DMS 273 treated with DMSO at 0.1 percent for 48 hours (cell line): ENCODE measurements at regions not wholly inside any gene's neighbourhood (a gene's known extent, or its start where the extent isn't known, plus 50 kb on each side); places are given as distances from the start of the nearest gene placed in this dataset.

Source experiments
- DNase-seq: peaks from one replicate; lab custom pipeline; 2025; lab: John Stamatoyannopoulos, UW

DNA sequence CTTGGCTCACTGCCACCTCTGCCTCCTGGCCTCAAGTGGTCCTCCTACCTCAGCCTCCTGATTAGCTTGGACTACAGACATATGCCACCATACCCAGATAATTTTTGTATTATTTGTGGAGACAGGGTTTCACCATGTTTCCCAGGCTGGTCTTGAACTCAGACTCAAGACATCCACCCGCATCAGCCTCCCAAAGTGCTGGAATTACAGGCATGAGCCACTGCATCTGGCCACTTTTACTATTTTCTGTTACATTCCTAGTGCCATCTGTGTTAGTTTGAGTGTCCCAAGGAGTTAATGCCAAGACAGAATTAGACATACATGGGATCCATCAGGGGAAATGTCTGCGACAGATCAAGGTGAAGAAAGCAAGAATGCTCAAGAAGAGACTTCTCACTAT, 288.2 kb upstream of the CTSO start:
- DNase-seq = no peak

DNA sequence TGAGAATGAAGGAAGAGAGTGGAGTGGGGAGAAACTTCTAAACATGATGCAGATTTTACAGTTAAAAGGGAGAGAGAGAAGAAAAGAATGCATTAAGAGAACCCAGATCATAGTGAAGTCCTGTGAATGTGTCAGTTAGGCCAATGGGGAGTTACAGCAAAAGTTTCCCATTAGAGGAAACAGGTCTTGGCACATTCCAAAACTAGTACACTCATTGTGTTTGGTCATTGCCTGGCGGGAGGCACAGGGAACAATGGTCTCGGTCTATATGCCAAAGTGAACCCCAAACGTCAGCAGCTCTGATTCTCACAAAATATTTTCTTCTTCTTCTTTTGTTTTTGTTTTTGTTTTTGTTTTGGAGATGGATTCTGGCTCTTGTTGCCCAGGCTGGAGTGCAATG, 284.5 kb upstream of the CTSO start:
- no peak for DNase-seq

DNA sequence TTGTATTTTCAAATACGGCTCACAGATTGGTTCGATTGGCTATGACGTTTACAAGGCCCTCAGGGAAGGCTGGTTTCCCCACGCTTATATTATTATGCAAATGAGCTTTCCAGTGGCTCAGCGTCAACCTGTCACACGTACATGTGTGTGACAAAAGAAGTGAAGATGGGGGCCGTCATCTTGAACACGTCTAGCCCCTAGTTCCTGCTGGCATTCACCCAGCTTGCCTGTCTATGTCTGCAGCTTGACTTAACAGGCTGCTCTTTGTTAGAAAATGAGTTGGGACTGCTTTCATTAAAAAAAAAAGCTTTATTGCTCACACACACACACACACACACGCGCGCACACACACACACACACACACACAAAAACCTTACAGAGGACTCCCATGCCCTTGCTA, 283.6 kb upstream of the CTSO start:
- no peak for DNase-seq

DNA sequence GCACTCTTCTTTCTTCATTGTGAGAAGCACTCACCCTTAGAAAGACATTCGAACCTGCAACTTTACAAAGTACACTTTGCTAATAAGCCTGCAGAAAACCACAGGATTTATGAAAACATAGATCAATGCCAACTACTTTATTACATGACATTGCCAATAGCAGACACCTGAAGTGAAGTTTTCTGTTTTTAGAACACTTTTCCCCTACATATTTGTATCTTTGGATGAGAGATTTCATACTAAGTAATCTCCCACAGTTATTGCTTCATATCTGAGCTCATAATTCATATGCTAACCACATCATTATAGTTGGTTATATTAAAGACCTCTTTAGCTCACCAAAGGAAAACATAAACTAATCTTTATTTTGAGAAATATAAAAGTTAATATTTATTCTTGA, 276.5 kb upstream of the CTSO start:
- DNase-seq = no peak

DNA sequence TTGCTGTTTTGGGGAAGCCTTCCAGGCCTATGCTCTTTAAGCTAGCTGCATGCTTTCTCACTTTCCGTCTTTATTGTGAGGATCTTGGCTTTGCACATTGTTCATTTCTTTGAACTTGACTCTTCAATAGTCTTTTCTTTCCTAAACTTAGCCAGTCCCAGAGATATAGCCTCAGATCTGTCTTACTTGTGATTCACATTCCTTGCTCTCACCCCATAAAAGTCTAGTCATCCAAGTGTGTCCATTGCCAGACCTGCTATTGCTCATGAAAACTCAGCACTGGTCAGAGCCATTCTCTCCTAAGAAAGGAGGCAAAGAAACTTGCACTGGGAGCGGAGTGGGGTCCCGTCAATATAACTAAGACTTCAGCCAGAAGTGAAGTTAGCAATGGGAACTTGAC, 275.0 kb upstream of the CTSO start:
- no peak for DNase-seq

DNA sequence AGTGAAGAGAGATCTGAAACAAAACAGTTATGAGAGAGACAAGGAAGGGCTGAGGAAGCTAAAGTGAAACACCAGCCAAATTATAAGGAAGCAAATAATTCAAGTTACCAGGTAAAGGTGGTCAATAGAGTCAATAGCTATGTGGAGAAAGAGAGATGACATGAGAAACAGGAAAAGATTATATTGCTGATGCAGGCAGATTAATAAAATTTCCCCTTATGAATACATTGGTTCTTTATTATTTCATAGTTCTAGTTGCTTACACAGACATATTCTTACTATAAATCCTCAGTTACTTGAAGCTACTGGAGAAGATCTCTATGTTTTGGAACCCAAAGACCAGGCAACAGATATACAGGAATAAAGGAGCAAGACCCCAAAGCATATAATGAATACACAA, 273.7 kb upstream of the CTSO start:
- no peak for DNase-seq

DNA sequence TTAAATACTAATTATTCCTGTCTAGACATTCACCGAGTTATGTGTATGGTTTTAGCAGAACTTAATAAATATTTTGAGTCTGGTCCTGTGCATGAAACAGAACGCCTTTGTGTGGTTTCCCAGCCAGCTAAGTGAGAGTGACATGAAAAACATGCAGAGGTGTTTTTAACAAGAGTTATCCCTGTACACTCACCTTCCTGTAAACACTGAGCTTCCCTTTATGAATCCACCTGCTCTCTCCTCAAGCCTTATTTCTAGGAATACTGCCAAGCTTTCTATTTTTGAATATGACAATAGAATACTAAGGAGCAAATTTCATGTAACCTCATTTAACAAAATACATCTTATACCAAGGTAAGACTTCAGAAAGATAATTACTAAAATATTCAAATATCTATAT, 270.3 kb upstream of the CTSO start:
- no peak for DNase-seq

DNA sequence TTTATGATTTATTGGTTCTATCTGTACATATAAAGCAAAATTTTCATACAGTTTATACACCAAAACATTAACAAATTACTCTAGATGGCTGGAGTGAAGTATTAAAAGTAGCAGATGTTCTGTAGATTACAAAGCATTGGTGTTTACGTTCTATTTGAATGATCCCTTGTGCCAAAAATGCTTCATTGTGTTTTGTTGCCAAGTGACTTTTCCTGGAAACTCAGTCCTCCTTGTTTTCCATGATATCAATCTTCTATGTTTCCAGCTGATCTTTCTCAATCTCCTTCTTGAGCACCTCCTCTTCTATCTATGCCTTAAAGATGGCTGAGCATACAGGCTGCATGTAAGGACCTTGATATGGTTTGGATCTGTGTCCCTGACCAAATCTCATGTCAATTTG, 263.6 kb upstream of the CTSO start:
- DNase-seq = no peak

DNA sequence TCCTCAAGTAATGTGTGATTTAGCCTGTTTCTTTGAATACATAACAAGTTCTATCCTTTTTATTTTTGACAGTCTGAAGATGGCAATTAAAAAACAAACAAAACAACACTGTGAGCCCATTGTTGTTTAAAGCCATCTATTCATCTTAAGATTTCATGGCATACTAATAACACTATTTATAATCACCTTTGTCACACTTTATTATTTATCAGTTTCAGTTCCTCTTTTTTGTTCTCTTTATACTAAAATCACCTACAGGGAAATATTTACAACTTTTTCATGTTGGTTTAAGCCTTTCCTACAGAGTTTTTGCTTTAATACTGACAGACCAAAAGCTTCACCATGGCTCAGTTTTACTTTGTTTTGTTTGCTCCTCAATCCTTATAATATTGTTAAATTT, 247.4 kb upstream of the CTSO start:
- DNase-seq = no peak

DNA sequence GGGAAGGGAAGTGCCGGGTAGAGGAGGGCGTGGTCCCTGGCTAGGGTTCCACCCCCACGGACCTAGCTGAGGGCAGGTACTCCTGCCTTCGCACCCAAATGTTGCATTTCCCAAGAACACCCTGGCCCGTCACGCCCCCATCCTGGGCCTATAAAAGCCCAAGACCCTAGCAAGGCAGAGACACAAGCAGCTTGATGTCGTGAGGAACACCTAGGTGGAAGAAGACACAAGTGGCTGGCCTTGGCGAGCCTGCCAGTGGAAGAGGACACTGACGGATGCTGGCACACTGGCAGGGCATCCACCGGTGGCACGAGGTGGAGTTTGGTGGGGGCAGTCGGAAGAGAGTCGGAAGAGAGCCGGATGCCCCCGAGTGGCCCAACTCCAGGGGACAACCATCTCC, 244.8 kb upstream of the CTSO start:
- no peak for DNase-seq

DNA sequence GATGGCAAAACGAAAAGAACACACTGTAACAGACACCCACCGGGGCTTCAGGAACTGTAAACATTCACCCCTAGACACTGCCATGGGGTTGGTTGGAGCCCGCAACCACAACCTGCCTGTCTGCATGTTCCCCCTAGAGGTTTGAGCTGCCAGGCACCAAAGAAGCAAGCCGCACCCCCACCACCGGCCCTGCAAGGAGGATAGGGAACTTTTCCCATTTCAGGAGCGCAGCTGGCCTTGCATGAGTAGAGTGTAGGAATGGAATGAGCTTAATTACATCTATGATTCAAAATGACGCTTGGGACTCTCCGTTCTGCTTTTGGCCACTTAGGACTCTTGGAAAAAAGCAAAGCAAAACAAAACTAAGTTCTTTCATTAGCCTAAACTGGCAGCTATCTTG, 243.6 kb upstream of the CTSO start:
- peak; percentile 14 for DNase-seq

DNA sequence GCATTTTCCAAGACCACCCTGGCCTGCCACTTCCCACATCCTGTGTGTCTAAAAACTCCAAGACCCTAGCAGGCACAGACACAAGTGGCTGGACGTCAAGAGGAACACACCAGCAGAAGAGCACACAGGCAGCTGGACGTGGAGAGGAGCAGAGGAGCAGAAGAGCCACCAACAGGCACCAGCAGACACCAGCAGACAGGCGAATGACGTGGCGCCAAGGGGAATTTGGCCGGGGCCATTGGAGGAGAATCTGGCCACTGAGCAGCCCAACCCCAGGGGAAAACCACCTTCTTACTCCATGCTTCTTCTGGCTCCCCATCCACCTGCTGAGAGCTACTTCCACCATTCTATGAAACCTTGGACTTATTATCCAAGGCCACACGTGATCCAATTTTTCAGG, 243.1 kb upstream of the CTSO start:
- DNase-seq = no peak

DNA sequence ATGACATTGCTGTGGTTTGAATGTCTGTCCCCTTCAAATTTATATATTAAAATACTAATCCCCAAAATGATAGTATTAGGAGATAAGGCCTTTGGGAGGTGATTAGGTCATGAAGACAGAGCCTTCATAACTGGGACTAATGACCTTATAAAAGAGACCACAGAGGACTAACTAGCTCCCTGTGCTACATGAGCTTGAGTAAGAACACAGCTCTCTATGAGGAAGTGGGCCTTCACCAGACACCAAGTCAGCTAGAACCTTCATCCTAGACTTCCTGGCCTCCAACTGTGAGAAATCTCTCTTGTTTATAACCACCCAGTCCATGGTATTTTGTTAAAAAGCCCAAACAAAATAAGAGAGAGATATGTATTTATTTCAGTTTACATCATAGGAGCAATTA, 242.2 kb upstream of the CTSO start:
- no peak for DNase-seq

DNA sequence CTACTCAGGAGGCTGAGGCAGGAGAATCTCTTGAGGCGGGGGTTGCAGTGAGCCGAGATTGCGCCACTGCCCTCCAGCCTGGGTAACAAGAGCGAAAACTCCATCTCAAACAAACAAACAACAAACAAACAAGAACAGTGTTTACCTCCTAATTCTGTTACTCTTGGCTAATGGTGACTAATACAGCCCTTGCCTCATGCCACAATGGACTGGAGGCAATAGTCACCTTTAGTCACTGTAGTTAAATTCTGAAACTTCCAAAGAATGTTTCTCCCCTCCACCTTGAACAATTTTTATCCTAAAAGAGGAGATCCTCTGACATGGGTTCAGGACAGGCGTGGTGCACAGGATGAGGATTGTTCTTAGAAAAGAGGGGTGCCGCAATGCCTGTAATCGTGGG, 241.2 kb upstream of the CTSO start:
- DNase-seq = no peak

DNA sequence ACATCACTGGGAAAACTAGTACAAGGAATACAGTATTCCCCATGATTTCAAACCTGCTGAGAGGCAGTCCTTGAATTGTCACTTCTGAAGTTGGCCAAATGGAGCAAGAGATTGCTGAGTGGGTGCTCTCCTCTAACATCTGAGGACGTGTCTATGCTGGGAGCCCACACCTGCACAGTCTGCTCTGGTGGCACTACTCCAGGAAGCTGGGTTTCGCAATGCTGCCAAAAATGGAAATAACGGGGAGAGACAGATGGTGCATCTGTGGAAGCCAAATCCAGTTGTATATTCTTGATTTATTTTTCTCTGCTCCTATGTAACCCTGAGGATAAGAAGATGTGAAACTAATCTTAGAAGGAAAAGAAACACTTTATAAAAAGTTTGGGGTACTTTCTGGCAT, 240.1 kb upstream of the CTSO start:
- DNase-seq = peak; percentile 79

DNA sequence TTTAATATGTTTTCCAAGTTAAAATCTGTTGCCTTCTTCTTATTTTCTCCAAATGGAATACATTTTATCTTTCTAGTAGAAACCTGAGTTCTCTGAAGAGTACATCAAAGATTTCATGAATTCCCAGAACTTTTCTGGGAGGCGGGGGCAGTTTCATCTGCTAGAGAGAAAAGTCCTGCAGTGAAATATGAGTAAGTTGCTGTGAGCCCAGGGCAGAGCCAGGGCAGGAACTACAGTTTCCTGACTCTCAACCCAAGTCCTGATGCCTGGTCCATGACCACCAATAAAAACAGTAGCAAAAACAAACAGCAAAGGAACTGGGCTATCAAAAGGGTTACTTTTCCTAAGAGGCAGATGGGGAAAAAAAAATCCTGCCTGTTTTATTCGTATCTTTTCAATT, 239.4 kb upstream of the CTSO start:
- DNase-seq = peak; percentile 32

DNA sequence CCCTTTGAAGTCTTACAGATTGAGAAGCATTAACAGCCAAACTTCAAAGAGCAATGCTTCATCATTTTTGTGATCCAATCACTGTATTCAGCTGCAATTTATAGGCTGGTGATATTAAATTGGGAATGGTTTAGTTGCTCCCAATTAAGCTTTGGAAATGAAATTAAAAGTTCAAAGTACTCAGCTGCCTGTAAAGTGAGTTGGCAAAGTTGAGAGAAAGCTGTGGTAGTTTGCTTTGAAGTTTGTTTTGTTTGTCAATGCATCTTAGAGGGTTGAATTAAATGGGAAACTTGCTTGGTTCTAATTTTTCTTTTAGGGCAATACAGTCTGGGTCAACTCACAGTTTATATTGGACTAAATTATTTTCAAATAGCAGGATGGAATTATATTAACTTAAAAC, 238.4 kb upstream of the CTSO start:
- no peak for DNase-seq

DNA sequence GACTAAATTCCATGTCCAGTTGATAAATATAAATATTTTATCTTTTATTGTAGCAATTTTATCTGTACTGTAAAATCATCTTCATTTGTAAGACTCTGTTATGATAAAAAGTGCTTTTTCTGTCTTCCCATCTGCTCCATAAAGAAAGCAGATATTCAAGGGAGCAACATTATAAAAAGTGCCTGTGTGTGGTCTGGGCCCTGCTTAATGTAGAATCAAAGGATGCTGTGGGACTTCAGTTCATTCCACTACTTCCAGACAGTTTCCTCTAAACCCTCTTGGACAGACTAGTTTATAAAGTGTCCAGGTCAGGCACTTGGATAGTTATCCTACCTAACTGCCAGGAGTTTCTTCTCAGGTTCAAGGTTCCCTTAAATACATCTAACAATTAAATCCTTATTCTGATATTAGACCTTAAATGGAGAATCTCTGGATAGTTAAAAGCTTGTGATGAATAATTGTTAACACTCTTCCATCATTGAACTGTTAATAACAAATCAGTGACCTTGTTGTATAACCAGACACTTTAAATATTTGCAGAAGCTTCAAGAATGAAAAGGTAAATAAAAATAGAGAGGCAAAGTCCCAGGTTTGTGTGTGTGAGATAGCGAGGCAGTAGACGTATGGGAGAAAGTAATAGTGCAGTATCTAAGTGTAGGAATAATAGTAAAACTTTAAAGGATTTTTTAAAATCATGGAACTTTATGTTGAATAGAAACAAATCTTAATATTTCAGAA, 237.5 kb upstream of the CTSO start:
- no peak for DNase-seq

DNA sequence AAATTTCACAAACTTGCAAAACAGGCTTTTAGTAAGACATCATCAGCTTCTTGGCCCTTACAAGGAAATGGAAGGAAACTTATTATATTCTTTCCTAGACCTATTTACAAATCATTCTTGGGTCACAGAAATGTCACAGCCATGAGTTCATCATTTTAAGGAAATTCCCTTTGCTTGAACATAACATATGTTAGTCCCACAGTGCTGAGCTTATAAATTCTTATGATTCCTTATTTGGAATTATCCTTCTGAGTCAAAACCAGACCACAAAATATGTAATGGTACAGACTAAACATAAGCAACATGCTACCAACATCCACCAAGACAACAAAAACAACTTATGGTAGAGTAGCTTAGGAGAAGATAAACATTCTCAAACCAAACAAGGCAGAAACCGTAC, 236.9 kb upstream of the CTSO start:
- DNase-seq = no peak

DNA sequence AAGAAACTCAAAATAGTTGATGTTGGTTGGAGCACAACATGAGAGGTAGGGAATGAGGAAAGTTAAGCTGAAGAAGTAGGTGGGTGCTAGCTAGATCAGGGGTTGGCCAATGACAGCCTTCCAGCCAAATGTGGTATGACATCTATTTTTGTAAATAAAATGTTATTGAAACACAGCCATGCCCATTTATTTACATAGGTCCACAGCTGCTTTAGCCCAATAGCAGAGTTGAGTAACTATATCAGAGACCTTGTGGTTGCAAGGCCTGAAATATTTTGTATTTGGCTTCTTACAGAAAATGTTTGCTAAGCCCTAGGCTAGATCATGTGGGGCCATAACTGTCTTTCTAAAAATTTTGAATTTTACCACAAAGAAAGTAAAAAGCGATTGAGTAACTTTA, 234.9 kb upstream of the CTSO start:
- no peak for DNase-seq

DNA sequence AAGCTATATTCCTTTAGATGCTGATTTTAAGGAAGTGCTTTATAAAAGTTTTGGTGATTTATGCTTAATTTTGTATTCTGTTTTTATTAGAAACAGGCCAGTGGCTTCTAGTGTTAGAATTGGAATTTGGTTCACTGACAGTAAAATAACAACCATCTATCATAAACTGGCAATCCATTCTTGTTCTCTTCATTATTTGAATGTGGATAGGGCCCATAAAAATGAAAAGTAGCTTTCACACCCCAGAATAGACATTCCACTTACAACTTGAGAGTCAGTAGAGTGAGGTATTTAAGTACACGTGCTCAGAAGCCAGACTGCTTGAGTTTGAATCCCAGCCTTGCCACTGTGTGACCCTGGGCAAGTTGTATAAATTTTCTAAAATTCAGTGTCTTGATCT, 232.4 kb upstream of the CTSO start:
- DNase-seq = no peak

DNA sequence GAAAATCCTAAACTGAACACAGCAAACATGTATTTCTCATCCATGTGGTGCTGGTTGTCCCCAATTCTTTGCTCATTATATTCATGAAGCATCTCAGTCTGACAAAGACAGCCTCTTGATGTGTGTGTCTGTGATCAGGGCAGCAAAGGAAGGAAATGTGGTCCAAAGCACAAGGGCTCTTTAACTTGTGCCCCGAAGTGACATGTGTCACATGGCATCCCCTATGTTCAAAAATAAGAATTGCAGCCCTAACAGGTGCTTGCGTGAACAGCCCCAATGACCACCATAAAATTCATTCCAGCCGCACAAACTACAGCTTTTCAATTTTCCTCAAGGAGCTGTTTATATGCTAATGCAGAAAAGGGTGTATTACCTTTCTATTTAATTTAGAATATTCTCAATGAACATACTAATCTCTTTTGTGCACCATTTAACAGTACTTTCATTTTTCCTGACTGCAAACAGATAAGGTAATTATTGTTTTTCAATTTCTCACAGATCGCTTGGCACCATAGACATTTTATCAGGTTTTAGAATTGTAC, 231.9 kb upstream of the CTSO start:
- DNase-seq = no peak

DNA sequence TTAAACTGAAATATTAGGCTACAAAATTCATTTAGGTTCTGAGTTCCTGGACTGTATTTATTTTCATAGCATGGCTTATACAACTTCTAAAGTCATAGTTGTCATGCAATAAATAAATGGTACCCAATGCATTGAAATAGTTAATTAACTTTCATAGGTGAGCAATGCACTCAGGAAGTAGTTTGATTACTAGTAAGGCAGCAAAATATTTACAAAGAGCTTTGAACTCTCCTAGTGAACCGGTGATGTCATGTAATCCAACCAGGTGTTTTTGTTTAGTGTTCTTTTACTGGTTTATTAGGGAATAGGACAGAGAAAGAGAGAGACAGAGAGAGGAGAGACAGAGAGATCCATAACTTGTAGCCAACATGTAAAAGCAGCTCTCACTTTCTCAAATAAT, 228.6 kb upstream of the CTSO start:
- DNase-seq = no peak

DNA sequence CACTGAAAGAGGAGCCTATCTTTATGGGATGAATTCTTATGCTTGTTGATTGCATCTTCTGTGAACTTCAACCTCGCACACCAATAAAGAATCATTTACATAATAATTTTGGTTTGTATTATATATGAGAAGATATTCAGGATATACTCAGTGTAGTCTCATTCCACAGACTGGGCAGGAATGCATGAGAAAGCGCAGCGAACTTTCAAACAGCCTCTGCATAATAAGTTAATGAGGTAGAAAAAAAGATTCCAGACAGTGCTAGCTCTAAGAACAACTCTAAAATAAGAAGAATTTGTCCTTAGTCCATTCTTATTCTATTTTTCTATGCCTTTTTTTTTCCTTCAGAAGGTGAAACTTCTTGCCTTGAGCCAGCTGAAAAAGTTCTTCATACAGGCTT, 224.3 kb upstream of the CTSO start:
- DNase-seq = no peak

DNA sequence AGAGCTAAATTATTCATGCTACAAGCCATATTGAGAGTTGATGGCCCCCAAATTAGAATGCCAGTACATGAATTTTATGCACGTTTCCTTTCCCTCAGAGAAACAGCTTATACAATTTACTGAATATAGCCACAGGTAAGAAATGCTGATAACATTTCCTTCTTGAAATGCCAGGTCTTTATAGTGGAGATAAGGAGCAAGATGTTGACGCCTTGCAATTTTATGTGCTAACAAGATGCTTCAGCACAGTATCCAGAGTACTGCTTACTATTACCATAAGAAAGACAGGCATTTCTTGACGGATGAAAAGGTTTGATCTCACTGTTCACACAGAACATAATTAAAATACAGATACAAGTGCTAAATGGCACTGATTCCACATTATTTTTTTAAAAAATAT, 223.2 kb upstream of the CTSO start:
- no peak for DNase-seq
